ENCODE measurements at regions not wholly inside any gene's neighbourhood (a gene's known extent, or its start where the extent isn't known, plus 50 kb on each side); places are given as distances from the start of the nearest gene placed in this dataset.

- no peaks in the 10 kb centered on the region for H3K36me3 ChIP-seq
- TF ChIP-seq CTCF (IDR thresholded peaks at IDR 0.05 in 4 of 5, conservative IDR thresholded peaks at IDR 0.05 in 1 of 5) (peak in 1 of 5 experiments; percentile 20), POLR2A (IDR thresholded peaks at IDR 0.05) (no peak)
- in situ Hi-C loops (cut with MboI; ENCODE audit: low sequenced_read_pairs in 4 of 4) (no loop called here), intact Hi-C loops (cut with DNase I; ENCODE audit: low total_unique reads) (no loop called here)
- H3K27ac ChIP-seq = no peak overlapping the region
- H3K4me1 ChIP-seq = no peaks in the 10 kb centered on the region
- peaks cover 0 to 2% (median 0%) of the 10 kb centered on the region in 3 donors for H3K27me3 ChIP-seq
- DNase-seq (no peak), ATAC-seq (no peak)
- no peak overlapping the region for H3K4me3 ChIP-seq
- no peaks in the 10 kb centered on the region for H3K9me3 ChIP-seq
Observed at GRCh38 chr7:54860843-54861242, 101.8 kb upstream of the SEC61G start.

GRCh38 chr7:54864663-54865062 is 105.7 kb upstream of the SEC61G start:
- in situ Hi-C loops (cut with MboI; ENCODE audit: low sequenced_read_pairs in 4 of 4) = no loop called here
- DNase-seq (no peak), ATAC-seq (no peak)
- Histone ChIP-seq H3K27me3 (no peaks in the 10 kb centered on the region), H3K4me3 (no peak overlapping the region), H3K27ac (no peak overlapping the region), H3K9me3 (no peaks in the 10 kb centered on the region), H3K4me1 (no peaks in the 10 kb centered on the region), H3K36me3 (no peaks in the 10 kb centered on the region)
- intact Hi-C loops (cut with DNase I; ENCODE audit: low total_unique reads) = no loop called here
- TF ChIP-seq CTCF (IDR thresholded peaks at IDR 0.05 in 4 of 5, conservative IDR thresholded peaks at IDR 0.05 in 1 of 5) (no peak), POLR2A (IDR thresholded peaks at IDR 0.05) (no peak)

- ATAC-seq = no peak
Observed at GRCh38 chr7:54869523-54869922, 110.5 kb upstream of the SEC61G start.

GRCh38 chr7:54874804-54875203 is 115.8 kb upstream of the SEC61G start:
- in situ Hi-C loops (cut with MboI; ENCODE audit: low sequenced_read_pairs in 4 of 4) (no loop called here), intact Hi-C loops (cut with DNase I; ENCODE audit: low total_unique reads) (no loop called here)
- no peaks in the 10 kb centered on the region for H3K36me3 ChIP-seq
- H3K27me3 ChIP-seq = no peaks in the 10 kb centered on the region
- DNase-seq (no peak), ATAC-seq (no peak)
- H3K4me1 ChIP-seq = no peaks in the 10 kb centered on the region
- TF ChIP-seq CTCF (IDR thresholded peaks at IDR 0.05 in 4 of 5, conservative IDR thresholded peaks at IDR 0.05 in 1 of 5) = no peak
- TF ChIP-seq POLR2A (IDR thresholded peaks at IDR 0.05) = no peak
- no peak overlapping the region for H3K4me3 ChIP-seq
- H3K27ac ChIP-seq = no peak overlapping the region
- H3K9me3 ChIP-seq = no peaks in the 10 kb centered on the region

More at GRCh38 chr7:54869523-54869922, 110.5 kb upstream of the SEC61G start:
- Histone ChIP-seq H3K27ac (no peak overlapping the region), H3K9me3 (no peaks in the 10 kb centered on the region), H3K36me3 (no peaks in the 10 kb centered on the region), H3K4me3 (no peak overlapping the region), H3K27me3 (no peaks in the 10 kb centered on the region), H3K4me1 (no peaks in the 10 kb centered on the region)
- no peak for DNase-seq
- TF ChIP-seq POLR2A (IDR thresholded peaks at IDR 0.05) (no peak), CTCF (IDR thresholded peaks at IDR 0.05 in 4 of 5, conservative IDR thresholded peaks at IDR 0.05 in 1 of 5) (no peak)
- intact Hi-C loops (cut with DNase I; ENCODE audit: low total_unique reads) = no loop called here
- in situ Hi-C loops (cut with MboI; ENCODE audit: low sequenced_read_pairs in 4 of 4) = no loop called here

- ATAC-seq = no peak
- no peak for DNase-seq
- no peak overlapping the region for H3K4me3 ChIP-seq
- no peaks in the 10 kb centered on the region for H3K36me3 ChIP-seq
- no peaks in the 10 kb centered on the region for H3K9me3 ChIP-seq
- intact Hi-C loops (cut with DNase I; ENCODE audit: low total_unique reads) (no loop called here), in situ Hi-C loops (cut with MboI; ENCODE audit: low sequenced_read_pairs in 4 of 4) (no loop called here)
- TF ChIP-seq POLR2A (IDR thresholded peaks at IDR 0.05) = no peak
- TF ChIP-seq CTCF (IDR thresholded peaks at IDR 0.05 in 4 of 5, conservative IDR thresholded peaks at IDR 0.05 in 1 of 5) = no peak
- H3K27ac ChIP-seq = no peak overlapping the region
- H3K4me1 ChIP-seq = no peaks in the 10 kb centered on the region
- no peaks in the 10 kb centered on the region for H3K27me3 ChIP-seq
Observed at GRCh38 chr7:54877683-54878082, 118.7 kb upstream of the SEC61G start.

Measured in gastrocnemius medialis (tissue), 4 donors.